Smooth muscle cell (in vitro differentiated cells): ENCODE measurements at regions not wholly inside any gene's neighbourhood (a gene's known extent, or its start where the extent isn't known, plus 50 kb on each side); places are given as distances from the start of the nearest gene placed in this dataset.
"Not testable (repeated sequence)": the region's sequence is repeated elsewhere in the genome, so short reads cannot be mapped to it uniquely, and the experiment has no call there.

Experiments
- DNase-seq: peaks from one replicate; lab custom pipeline; 2025; ENCODE audit not compliant: unreplicated experiment; lab: John Stamatoyannopoulos, UW
- H2AFZ ChIP-seq: fragments of 200-600 bp; sonication (generic); 2 replicates; pipeline ENCODE4 v1.6.0; 2016; ENCODE audit warnings: antibody characterized with exemption, low read depth, mild to moderate bottlenecking
- H3F3A ChIP-seq: fragments of 200-600 bp; sonication (generic); 2 replicates; pipeline ENCODE4 v1.6.0; 2017; ENCODE audit warnings: antibody characterized with exemption, low read depth
- H3K27ac ChIP-seq: fragments of 200-600 bp; sonication (generic); 2 replicates; pipeline ENCODE4 v1.5.1; 2016; ENCODE audit warnings: low read depth, mild to moderate bottlenecking
- H3K27me3 ChIP-seq: fragments of 200-600 bp; sonication (generic); 2 replicates; pipeline ENCODE4 v1.6.1; 2016; ENCODE audit warnings: low read depth, mild to moderate bottlenecking
- H3K36me3 ChIP-seq: fragments of 200-600 bp; sonication (generic); 2 replicates; pipeline ENCODE4 v1.5.1; 2016; ENCODE audit warnings: low read depth
- H3K4me1 ChIP-seq: fragments of 200-600 bp; sonication (generic); 2 replicates; pipeline ENCODE4 v1.5.1; 2016; ENCODE audit warnings: low read depth
- H3K4me2 ChIP-seq: fragments of 200-600 bp; sonication (generic); 2 replicates; pipeline ENCODE4 v1.6.0; 2016; ENCODE audit warnings: mild to moderate bottlenecking
- H3K4me3 ChIP-seq: fragments of 200-600 bp; sonication (generic); 2 replicates; pipeline ENCODE4 v1.5.1; 2016; ENCODE audit warnings: mild to moderate bottlenecking
- H3K79me2 ChIP-seq: fragments of 200-600 bp; sonication (generic); 2 replicates; pipeline ENCODE4 v1.6.0; 2016; ENCODE audit warnings: low read depth, mild to moderate bottlenecking
- H3K9ac ChIP-seq: fragments of 200-600 bp; sonication (generic); 2 replicates; pipeline ENCODE4 v1.6.0; 2016; ENCODE audit warnings: low read depth
- H3K9me3 ChIP-seq: fragments of 200-600 bp; sonication (generic); replicated peaks from 2 replicates; pipeline ENCODE4 v1.5.1; 2016; ENCODE audit warnings: low read depth
- H4K20me1 ChIP-seq: fragments of 200-600 bp; sonication (generic); 2 replicates; pipeline ENCODE4 v1.6.0; 2016; ENCODE audit warnings: low read depth
- CTCF ChIP-seq: fragments of 200-600 bp; sonication (generic); IDR thresholded peaks from 2 replicates; pipeline ENCODE4 v1.5.1; 2017; ENCODE audit warnings: borderline replicate concordance, mild to moderate bottlenecking, antibody characterized with exemption; ENCODE audit not compliant: insufficient read depth, poor library complexity, severe bottlenecking
- WGBS: methylation state at CpG from one replicate; pipeline ENCODE4 v1.1.7; 2016; ENCODE audit warnings: low lambda C conversion rate; 5-methylcytosine and 5-hydroxymethylcytosine counted together

- no peak for DNase-seq
- no peak overlapping the region for H3K4me3 ChIP-seq
- H3K4me1 ChIP-seq: no peaks in the 10 kb centered on the region
- no peak for TF ChIP-seq CTCF
- H3K27me3 ChIP-seq: no peaks in the 10 kb centered on the region
- no peak overlapping the region for H3K4me2 ChIP-seq
- H3K79me2 ChIP-seq: no peaks in the 10 kb centered on the region
- no peak overlapping the region for H3K27ac ChIP-seq
- H3K9ac ChIP-seq: no peak overlapping the region
- H2AFZ ChIP-seq: no peak overlapping the region
- no peaks in the 10 kb centered on the region for H4K20me1 ChIP-seq
- 100% methylated on average over 1 of the region's 1 CpG for WGBS
- H3F3A ChIP-seq: no peaks in the 10 kb centered on the region
- H3K36me3 ChIP-seq: no peaks in the 10 kb centered on the region
- no peaks in the 10 kb centered on the region for H3K9me3 ChIP-seq
Measured at GRCh38 chr4:114435116-114435515, 163.5 kb upstream of the UGT8 start.

GRCh38 chr4:114442856-114443255, 155.8 kb upstream of the UGT8 start:
- Histone ChIP-seq H2AFZ (no peak overlapping the region), H3K4me3 (no peak overlapping the region), H3K9ac (no peak overlapping the region), H3K4me1 (no peaks in the 10 kb centered on the region), H4K20me1 (no peaks in the 10 kb centered on the region), H3K79me2 (no peaks in the 10 kb centered on the region), H3K4me2 (no peak overlapping the region), H3F3A (no peaks in the 10 kb centered on the region), H3K27me3 (no peaks in the 10 kb centered on the region), H3K36me3 (no peaks in the 10 kb centered on the region), H3K27ac (no peak overlapping the region), H3K9me3 (no peaks in the 10 kb centered on the region)
- TF ChIP-seq CTCF: no peak
- 82% methylated on average over 3 of the region's 3 CpGs for WGBS
- DNase-seq: no peak

GRCh38 chr4:114444211-114444610, 154.4 kb upstream of the UGT8 start:
- DNase-seq: no peak
- no peak overlapping the region for H3K4me3 ChIP-seq
- no peaks in the 10 kb centered on the region for H3K79me2 ChIP-seq
- H3K9me3 ChIP-seq: no peaks in the 10 kb centered on the region
- H2AFZ ChIP-seq: no peak overlapping the region
- H3K4me1 ChIP-seq: no peaks in the 10 kb centered on the region
- 97% methylated on average over 1 of the region's 1 CpG for WGBS
- no peaks in the 10 kb centered on the region for H3F3A ChIP-seq
- no peak overlapping the region for H3K9ac ChIP-seq
- no peaks in the 10 kb centered on the region for H4K20me1 ChIP-seq
- no peak for TF ChIP-seq CTCF
- no peaks in the 10 kb centered on the region for H3K36me3 ChIP-seq
- no peak overlapping the region for H3K27ac ChIP-seq
- H3K27me3 ChIP-seq: no peaks in the 10 kb centered on the region
- H3K4me2 ChIP-seq: no peak overlapping the region

GRCh38 chr4:114447963-114448516, 150.6 kb upstream of the UGT8 start:
- not testable (repeated sequence) for H3K27me3 ChIP-seq, H3K27ac ChIP-seq, H3F3A ChIP-seq, H3K9ac ChIP-seq, H3K4me2 ChIP-seq, H3K9me3 ChIP-seq, H3K79me2 ChIP-seq, H3K36me3 ChIP-seq, DNase-seq, H3K4me1 ChIP-seq, H3K4me3 ChIP-seq, H2AFZ ChIP-seq, H4K20me1 ChIP-seq
